ENCODE measurements at regions not wholly inside any gene's neighbourhood (a gene's known extent, or its start where the extent isn't known, plus 50 kb on each side); places are given as distances from the start of the nearest gene placed in this dataset.
"Not testable (repeated sequence)": the region's sequence is repeated elsewhere in the genome, so short reads cannot be mapped to it uniquely, and the experiment has no call there.

DNA sequence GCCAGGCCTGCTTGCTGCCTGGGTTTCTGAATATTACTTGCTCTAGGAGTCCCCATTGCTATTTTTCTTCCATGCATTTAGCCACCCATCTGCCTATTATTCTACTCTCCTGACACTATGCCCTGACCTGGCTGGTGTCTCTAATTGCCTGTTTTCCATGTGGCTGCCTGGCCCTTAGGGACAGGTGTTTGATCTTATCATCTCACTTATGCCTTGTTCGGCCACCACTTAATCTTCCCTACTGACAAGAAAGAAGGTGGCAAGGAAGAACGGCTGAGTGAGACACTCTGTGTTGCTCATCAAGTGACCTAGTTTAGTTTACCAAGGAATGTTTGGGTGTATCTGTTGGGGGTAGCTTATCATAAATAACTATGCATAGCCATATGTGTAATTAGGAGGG is 50.4 kb upstream of the RAPH1 start:
- ATAC-seq, result no peak
- DNase-seq, result no peak

DNA sequence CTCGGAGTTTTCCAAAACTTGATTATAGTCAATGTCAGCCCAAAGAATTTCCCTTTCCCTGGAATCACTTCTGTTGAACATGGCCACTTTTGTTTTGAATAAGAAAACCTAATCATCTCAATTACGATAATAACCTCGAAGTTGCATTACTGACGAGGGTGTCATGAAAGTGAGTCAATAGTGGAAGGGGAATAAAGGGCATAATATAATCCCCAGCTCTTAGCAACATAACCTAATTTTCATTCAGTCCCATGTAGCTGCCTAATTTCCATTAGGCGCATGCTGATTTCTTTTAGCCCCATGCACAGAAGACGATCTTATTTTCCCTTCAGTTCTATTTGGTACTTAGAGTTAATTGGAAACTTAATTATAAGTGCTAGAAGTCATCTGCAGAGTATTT is 51.1 kb upstream of the RAPH1 start:
- ATAC-seq, result no peak

DNA sequence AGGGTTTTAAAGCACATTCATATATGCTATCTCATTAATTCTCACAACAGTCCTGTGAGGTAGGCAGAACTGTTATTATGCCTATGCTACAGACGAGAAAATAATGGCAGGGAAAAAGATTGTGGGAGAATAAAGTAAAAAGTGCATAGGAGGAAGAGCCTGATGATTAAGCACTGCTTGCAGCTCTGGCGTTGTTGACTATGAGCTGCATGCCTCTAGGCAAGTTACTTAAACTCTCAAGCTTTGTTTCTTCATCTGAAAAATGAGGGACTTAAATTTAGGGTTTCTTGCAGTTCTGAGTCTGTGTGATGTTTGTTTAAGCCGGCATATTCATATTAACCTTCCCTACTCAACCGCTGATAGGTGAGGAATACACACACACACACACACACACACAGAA is 51.6 kb upstream of the RAPH1 start:
- ATAC-seq, result no peak
- no peak for DNase-seq

More for the DNA sequence above, 51.1 kb upstream of the RAPH1 start:
- DNase-seq, result no peak

DNA sequence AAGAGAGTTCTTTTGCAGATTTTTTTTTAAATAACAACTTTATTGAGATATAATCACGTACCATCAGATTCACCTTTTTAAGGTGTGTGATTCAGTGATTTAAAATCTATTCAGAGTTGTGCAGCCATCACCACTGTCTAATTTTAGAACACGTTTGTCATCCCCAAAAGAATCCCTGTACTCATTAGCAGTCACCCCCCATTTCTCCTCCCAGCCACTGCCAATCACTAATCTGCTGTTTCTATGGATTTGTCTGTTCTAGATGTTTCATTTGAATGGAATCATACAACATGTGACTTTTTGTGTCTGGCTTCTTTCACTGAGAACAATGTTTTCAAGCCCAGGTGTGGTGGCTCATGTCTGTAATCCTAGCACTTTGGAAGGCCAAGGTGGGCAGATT is 55.4 kb upstream of the RAPH1 start:
- no peak for DNase-seq
- no peak for ATAC-seq

DNA sequence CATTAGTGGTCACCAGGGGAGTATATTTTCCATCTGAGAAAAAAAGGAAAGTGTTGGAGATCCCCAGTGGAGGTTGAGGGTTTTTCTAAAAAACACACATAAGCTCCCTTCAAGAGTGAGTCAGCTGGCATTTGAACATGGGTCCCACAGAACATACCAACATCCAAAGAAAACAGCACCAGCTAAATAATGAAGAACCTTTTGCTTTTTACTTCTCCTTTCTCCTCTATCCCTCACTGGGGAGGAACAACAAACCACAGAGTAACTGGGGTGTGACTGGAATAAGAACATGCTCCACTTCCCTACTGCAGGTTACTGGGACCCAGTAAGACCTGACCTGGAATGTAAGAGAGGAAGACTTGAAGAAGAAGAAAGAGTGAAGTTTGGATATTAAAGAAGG is 56.5 kb upstream of the RAPH1 start:
- ATAC-seq (peak; percentile 74), DNase-seq (no peak)

DNA sequence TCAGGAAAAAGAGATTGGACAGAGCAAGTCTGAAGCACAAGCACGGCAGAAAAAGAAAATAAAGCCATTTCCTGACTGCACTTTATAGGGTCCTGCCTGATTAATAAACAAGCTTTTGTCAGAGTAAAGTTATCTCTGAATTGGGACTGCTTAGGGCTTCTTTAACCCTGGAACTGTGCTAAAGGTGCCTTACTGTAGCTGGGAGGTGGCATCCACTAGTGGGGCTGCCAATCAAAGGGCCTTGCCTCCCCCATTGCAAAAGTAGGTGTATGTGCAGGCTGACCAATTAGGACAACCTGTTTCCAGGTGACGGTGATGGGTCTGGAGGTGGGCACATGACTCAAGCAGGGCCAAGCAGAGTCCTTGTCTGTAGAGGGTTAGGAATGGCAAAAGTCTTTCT is 57.4 kb upstream of the RAPH1 start:
- DNase-seq (no peak), ATAC-seq (no peak)

DNA sequence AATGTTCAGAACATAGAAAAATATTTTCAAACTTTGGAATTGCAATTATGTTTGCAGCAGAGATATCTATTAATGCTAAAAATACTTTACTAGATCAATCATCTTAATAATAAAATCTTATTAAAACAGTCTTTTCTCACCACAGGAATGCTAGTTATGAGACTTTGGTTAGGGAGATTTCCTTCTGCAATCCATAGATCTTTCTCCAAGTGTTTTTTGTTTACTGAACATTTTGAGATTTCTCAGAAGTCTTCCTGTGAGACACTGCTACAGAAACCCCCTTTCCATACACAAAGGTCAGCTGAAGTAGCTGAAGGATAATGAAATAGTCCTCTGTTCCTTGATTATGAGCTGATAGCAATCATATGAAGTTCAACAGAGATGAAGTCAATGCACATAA is 59.4 kb upstream of the RAPH1 start:
- no peak for DNase-seq

DNA sequence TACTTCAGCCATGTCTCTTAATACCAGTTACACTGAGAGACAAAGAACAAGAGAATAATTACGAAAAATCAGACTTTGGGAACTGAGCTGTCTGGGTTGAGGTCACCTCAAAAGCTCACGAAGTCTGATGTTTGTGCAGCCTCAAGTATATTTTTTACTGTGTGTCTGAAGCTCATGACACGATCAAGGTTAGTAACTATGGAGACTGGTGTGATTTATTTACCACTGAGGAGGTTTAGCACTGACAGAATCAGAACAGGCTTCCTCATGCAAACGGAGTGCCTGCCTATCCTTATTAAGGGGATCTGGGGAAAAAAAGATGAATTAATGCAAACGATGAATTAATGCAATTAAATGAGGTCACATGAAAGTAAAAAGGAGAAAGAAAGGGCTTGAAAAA is 61.1 kb upstream of the RAPH1 start:
- DNase-seq (no peak), ATAC-seq (no peak)

More for the DNA sequence above, 59.4 kb upstream of the RAPH1 start:
- ATAC-seq, result no peak

DNA sequence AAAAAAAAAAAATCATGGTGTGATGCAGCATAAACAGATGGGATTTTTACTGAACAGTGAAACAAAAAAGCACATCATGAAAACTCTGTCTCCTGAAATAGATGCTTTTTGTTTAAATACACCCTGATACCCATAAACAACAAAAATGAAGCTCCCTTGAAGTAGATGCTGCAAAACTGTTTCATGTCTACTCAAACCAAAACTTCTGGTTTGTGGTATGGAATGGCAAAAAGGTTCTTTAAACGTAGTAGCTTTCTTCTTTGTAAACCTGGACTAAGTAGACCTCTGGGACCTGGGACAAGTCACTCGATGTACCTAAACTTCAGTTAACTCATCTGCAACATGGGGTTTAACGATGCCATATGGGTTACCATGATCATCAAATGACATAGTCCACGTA is 64.4 kb upstream of the RAPH1 start:
- no peak for DNase-seq
- peak; percentile 51 for ATAC-seq

DNA sequence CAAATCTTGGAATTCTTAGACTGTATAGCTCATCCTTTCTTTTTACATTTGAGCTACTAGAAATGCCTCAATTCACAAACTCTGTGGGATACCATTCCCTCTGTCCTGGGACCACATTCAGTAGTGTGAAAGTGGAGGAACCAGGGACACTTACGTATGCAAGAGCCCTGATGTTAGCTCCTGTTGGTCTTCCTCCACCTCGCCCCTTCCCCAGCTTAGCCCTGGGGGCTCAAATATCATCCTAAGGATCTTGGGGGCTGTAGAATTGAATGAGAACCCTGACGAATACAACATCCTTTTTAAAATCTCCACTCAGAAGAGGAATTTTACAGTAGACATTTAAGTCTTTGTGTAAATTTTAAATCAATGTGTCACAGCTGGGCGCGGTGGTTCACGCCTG is 65.2 kb upstream of the RAPH1 start:
- DNase-seq (no peak), ATAC-seq (no peak)

DNA sequence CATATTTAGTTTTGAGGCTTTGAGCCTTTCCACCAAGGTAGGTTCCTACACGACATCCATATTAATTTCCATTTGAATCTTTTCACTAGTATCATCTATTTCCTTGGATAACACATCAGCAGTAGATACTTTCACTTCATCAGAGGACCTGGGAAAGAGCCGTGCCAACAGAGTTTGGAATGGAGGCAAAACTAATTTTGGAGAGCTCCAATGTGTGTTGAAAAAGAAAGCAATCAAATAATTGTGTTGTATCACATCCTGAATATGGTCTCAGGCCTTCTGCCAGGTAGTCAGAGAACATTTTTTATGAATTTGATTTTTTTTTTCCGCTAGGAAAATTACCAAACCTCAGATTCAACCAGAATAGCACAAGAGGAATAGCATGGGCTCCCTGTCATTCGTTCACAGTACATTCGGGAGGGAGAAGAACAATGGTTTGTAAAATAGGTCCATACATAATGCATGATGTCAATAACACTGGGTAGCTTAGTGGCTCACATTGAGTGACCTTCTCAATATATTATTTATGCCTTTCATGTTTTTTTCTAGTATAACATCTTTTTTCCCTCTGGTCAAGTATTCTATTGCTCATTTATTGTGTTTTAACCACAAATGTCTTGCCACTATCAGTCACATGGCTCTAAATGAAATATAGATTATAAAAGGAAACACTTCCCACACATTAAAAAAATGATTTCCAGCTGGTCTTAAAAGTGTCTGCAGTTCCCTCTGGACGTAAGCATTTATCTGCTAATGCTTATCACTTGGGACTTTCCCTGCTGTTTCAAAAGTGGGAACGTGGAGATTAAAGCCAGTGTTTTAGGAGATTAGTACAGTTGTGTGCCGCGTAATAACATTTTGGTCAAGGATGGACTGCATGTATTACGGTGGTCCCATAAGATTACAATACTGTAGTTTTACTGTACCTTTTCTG is 68.6 kb upstream of the RAPH1 start:
- ATAC-seq, result no peak
- no peak for DNase-seq

DNA sequence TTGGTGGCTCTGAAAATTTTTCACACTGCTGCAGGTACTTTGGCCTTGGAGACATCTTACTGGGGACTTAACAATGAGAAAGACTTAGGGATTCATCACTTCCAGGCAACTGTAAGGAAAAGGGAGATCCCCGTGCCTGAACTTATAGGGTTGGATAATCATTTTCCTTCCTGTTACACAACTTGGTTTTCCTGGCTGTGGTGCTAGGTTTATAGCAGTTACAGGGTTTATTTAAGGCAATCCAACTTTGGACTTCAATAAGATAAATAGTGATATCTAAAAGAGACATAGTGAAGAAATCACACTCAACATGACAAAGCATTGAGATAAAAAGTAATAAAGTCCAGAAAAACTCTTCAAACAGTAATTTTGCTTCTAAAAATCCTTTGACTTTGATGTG is 70.2 kb upstream of the RAPH1 start:
- no peak for DNase-seq
- no peak for ATAC-seq

DNA sequence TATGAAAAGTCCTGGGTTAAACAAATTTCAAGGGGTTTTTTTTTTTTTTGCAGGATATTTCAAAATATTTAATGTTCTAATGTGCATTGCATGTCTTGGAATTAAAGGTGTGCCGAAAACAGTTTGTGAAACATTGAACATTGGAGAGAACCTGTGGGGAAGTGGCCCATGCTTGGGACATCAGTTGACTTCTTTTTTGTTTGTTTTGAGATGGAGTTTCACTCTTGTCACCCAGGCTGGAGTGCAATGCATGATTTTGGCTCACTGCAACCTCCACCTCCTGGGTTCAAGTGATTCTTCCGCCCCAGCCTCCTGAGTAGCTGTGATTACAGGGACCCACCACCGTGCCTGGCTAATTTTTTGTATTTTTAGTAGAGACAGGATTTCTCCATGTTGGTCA is 71.0 kb upstream of the RAPH1 start:
- DNase-seq (no peak), ATAC-seq (no peak)

DNA sequence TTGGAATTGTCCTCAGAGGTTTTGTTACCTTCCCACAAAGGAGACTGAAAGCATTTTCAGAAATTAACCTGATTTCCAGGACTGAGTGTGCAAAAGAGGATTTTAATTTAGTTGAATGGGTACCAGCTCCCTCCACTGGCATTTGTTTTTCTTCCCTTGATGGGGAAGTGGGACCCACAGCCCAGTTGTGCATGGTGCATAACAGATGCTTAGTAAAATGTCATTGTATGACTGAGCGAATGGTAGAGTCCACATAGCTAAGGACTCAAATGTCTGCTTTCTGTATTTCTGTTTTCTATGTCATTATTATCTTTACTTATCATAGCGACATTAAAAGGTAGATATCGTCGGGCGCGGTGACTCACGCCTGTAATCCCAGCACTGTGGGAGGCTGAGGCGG is 75.5 kb upstream of the RAPH1 start:
- ATAC-seq (no peak), DNase-seq (no peak)

DNA sequence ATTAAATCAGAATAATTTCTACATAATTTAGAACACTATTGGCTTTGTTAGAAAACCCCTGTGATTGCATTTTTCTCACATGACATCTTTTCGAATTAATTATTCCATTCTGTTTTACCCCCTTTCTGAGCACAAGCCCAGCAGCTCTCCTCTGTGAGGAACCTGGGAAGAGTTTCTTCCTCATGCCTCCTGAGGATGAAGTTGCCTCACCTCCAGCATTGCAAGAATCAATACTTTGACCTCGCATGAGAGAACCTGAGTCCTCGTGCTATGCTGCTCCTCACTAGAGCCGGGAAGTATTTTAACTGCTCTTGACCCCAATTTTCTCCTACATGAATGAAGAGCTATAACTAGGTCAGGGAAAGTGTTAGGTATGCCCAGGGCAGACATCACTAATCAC is 77.1 kb upstream of the RAPH1 start:
- DNase-seq (no peak), ATAC-seq (no peak)

DNA sequence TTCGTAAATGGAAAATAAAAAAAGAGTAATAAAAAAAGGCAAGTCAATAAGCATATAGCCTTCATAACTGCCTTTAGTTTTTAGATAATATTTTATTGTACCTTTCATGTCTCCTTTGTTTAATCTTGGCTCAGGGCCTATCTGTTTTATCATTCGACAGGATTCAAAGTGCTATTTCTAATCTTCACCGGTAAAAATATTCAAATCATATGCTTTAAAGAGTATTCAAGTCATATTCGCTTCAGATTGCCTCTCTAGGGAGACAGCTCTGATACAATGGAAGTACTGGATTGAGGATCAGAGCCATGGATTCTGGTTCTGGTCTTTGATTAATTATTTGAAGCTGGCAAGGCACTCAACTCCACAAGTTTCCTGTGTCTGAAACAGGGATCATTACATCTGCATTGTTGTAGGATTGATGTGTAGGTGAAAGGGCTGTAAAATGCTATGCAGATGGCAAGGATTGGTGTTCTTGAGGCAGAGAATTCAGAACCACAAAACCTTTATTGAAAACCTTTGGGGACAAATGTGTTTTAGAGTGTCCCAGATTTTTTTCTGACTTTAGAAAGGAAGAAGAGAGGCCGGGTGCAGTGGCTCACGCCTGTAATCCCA is 84.3 kb upstream of the RAPH1 start:
- no peak for ATAC-seq

DNA sequence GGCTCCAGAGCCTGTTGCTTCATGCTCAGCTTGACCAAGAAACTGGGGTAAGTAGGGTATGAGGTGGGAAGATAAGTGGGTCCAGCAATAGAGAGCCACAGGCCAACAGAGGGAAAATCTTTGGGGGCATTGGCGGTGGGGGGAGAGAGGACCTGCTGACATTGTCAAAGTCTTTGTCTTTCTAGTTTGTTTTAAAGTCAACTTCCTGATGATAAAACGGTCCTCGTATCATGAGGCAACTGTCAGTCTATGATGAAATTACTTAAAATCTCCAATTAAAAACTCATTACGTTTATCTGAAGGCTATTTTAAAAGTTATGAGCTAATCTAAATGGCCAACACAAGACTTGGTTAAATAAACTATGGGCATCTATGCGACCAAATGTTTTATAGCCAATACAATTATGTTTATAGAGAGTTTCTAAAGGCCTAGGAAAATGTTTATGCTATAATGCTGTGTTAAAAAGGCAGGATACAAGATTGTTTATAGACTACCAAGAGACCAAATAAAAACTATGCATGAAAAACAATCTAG is 84.4 kb upstream of the CD28 start:
- no peak for ATAC-seq
- no peak for DNase-seq

More for the DNA sequence above, 84.3 kb upstream of the RAPH1 start:
- DNase-seq, result no peak

DNA sequence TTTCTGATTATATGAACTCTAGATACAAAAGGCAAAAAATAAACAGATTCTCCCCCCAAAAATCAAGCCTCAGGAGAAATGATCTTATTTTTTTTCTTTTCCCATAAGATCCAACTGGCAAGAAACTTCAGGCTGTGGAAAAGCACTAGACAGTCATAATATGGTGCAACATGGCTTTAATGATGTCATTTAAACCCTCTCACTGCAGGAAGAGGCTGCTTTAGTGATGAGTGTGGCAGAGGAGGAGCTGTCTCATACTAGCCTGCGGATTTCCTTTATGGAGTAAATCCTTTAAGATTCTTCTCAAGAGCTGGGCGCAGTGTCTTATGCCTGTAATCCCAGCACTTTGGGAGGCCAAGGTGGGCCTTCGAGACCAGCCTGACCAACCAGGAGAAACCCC is 83.3 kb upstream of the CD28 start:
- no peak for DNase-seq
- no peak for ATAC-seq

DNA sequence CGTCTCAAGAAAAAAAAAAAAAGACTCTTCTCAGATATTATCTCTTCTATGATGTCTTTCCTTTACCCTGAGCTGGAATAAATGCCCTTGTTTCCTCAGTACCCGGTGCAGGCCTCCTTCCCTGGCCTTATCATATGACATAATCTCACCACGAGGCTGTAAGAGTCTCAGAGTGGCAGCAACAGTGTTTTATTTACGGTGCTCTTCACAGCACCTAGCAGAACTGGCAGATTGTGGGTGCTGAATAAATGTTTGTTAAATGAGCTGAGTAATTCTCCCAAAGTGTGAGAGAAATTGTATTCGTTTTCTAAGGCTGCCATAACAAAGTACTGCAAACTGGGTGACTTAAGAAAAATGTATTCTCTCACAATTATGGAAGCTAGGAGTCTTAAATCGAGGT is 82.8 kb upstream of the CD28 start:
- no peak for ATAC-seq
- DNase-seq, result no peak

DNA sequence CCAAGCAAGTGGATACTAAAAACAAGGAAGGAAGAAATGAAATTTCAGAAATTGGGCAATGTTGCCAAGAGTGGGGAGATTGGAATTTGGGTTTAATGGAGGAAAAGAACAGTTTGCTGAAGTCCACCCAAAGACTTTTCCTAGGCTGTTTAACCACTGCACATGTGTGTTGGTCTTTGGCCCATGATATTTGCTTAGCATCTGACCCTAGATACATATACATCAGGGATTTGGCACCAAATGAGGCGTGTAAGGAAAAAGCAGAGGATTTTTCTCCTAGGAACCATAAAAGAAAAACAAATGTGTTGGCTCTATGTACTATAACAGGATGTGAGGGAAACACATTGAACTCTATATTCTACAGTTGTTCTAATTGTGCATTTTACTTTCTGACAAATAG is 80.7 kb upstream of the CD28 start:
- DNase-seq, result no peak
- no peak for ATAC-seq

DNA sequence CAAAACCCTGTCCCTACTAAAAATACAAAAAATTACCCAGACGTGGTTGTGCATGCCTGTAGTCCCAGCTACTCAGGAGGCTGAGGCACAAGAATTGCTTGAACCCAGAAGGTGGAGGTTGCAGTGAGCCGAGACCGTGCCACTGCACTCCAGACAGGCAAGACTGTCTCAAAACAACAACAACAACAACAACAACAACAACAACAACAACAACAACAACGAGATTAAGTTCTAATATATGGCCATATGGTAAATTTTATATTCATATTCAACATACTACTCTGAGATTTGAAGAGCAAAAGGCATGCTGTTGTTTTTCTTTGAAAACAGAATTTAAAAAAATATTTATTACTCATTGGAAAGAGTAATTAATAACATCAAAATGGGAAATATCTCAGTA is 80.2 kb upstream of the CD28 start:
- DNase-seq, ATAC-seq: not testable (repeated sequence)

DNA sequence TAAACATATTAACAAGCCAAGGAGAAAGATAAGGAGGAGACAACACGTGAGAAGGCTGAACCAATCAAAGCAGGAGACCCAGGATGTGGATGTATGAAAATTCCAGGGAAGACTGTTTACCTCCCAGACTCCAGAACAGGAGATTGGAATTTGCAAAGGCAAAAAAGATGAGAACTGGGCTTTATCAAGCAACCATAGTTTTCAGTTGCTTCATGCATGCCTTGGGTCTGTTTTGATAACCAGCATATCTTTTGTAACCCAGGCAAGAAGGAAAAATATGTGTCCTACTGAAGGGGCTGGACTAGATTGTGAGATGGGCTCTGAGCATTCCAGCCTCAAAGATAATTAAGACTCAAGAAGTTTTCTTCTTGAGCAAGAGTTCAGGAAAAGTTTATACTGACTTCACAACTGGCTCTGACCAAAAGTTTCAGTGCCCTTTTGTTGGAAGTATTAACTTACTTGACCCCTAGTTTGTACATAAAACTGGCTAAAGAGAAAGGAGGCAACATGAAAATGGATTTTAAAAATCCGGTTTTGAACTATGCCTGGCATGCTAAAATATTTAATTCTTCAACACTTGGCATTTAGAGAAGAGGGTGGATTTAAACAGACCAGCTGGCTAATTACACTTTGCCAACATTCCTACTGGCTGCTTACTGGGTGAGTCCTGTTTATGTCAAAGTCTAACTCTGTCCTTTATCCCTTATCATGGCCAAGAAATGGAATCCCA is 79.3 kb upstream of the CD28 start:
- no peak for DNase-seq
- ATAC-seq, result no peak

DNA sequence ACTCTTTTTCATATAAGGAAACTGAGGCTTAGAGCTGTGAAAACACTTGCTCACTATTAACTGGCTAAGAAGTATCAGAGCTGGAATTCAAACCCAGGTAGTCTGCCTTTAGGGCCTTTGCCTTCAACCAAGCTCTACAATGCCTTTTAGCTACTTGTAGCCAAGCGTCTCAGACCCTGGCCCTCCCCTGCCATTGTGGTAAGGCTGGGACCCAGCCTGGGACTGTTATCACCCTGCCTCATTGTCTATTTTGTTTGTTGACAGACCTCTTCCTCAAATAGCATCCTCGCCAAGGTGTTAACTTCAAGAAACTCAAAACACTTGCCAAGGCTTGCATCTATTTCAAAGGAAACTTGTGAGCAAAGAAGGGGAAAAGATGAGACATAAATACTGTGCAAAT is 76.7 kb upstream of the CD28 start:
- DNase-seq, result no peak
- ATAC-seq, result no peak
